SK-N-SH (cell line): ENCODE measurements at regions not wholly inside any gene's neighbourhood (a gene's known extent, or its start where the extent isn't known, plus 50 kb on each side); places are given as distances from the start of the nearest gene placed in this dataset.
A peak's percentile ranks its signal among the peaks of the same experiment; 100 is the strongest.

ENCODE experiments used
- CTCF ChIA-PET: fragments of 300-600, 350-600 bp; formaldehyde crosslinking; extraction: SDS; loops from one replicate; lab custom pipeline; 2021; lab: Yijun Ruan, JAX
- POLR2A ChIA-PET: fragments of 350-600 bp; sonication (Branson Sonifier 250); formaldehyde crosslinking; extraction: SDS; loops from one replicate; lab custom pipeline; 2020; ENCODE audit warnings: antibody characterized with exemption, inconsistent platforms; lab: Yijun Ruan, JAX
- DNase-seq: peaks from one replicate; pipeline ENCODE4 v3.0.0; 2012
- H2AFZ ChIP-seq: fragments of 200-600 bp; sonication (generic); 2 replicates; pipeline ENCODE4 v1.8.1; 2016; ENCODE audit warnings: antibody characterized with exemption, mild to moderate bottlenecking, low read depth
- H3F3A ChIP-seq: fragments of 200-600 bp; sonication (generic); replicated peaks from 2 replicates; pipeline ENCODE3; 2016; ENCODE audit warnings: antibody characterized with exemption, mild to moderate bottlenecking; ENCODE audit not compliant: insufficient read depth
- H3K27ac ChIP-seq, 2 experiments: fragments of 200-500 bp in 1 of 2; fragments of 200-600 bp in 1 of 2; sonication (Bioruptor generic) in 1 of 2; sonication (generic), shearing (Covaris generic) in 1 of 2; 2 replicates each; pipeline versions ENCODE4 v1.5.1 to v1.6.1; 2014 to 2016; ENCODE audit warnings: low read depth in 2 of 2, inconsistent platforms in 1 of 2, low read length in 1 of 2, mild to moderate bottlenecking in 1 of 2, mixed read lengths in 1 of 2
- H3K27me3 ChIP-seq: fragments of 200-600 bp; sonication (generic), shearing (Covaris generic); 2 replicates; pipeline ENCODE4 v1.6.1; 2016; ENCODE audit warnings: mixed run types; ENCODE audit not compliant: insufficient read depth
- H3K36me3 ChIP-seq, 2 experiments: fragments of 200-500 bp in 1 of 2; fragments of 200-600 bp in 1 of 2; sonication (Bioruptor generic) in 1 of 2; sonication (generic) in 1 of 2; replicated peaks in 1 of 2; 2 replicates each; pipeline versions ENCODE3 to v1.5.1; 2014 to 2016; ENCODE audit warnings: low read length in 1 of 2, mild to moderate bottlenecking in 1 of 2; ENCODE audit not compliant: insufficient read depth in 2 of 2, control insufficient read depth in 1 of 2
- H3K4me1 ChIP-seq, 2 experiments: fragments of 200-500 bp in 1 of 2; fragments of 200-600 bp in 1 of 2; sonication (Bioruptor generic) in 1 of 2; sonication (generic), shearing (Covaris generic) in 1 of 2; 2 replicates each; pipeline versions ENCODE4 v1.5.1 to v1.6.1; 2014 to 2016; ENCODE audit warnings: low read depth in 1 of 2, low read length in 1 of 2, mixed run types in 1 of 2; ENCODE audit not compliant: insufficient read depth in 2 of 2, control insufficient read depth in 1 of 2
- H3K4me2 ChIP-seq: fragments of 200-600 bp; sonication (generic), shearing (Covaris generic); 2 replicates; pipeline ENCODE4 v1.6.1; 2017; ENCODE audit warnings: mixed run types
- H3K4me3 ChIP-seq, 2 experiments: fragments of 200-500 bp in 1 of 2; fragments of 200-600 bp in 1 of 2; sonication (Bioruptor generic) in 1 of 2; sonication (generic), shearing (Covaris generic) in 1 of 2; 2 replicates each; pipeline versions ENCODE4 v1.5.1 to v1.8.1; 2014 to 2016; ENCODE audit warnings: low read depth in 2 of 2, inconsistent platforms in 1 of 2, low read length in 1 of 2, mild to moderate bottlenecking in 1 of 2, mixed read lengths in 1 of 2, moderate library complexity in 1 of 2
- H3K79me2 ChIP-seq: fragments of 200-600 bp; sonication (generic); 2 replicates; pipeline ENCODE4 v1.8.1; 2017; ENCODE audit warnings: mild to moderate bottlenecking; ENCODE audit not compliant: insufficient read depth
- H3K9ac ChIP-seq: fragments of 200-600 bp; sonication (generic); 2 replicates; pipeline ENCODE4 v1.6.1; 2017; ENCODE audit warnings: mixed run types
- H3K9me2 ChIP-seq: fragments of 200-600 bp; sonication (generic); 2 replicates; pipeline ENCODE4 v1.6.1; 2017; ENCODE audit warnings: mixed run types
- H3K9me3 ChIP-seq: fragments of 200-600 bp; sonication (generic); 2 replicates; pipeline ENCODE4 v1.6.1; 2017; ENCODE audit warnings: mixed run types, mild to moderate bottlenecking, moderate library complexity
- H4K20me1 ChIP-seq: fragments of 200-600 bp; sonication (generic); 2 replicates; pipeline ENCODE4 v1.6.1; 2017; ENCODE audit warnings: mild to moderate bottlenecking, mixed run types; ENCODE audit not compliant: insufficient read depth
- EZH2phosphoT487 ChIP-seq: fragments of 200-600 bp; sonication (generic); IDR thresholded peaks from 2 replicates; pipeline ENCODE4 v1.6.1; 2017; ENCODE audit warnings: low read depth, mixed run types, mild to moderate bottlenecking, antibody characterized with exemption, moderate library complexity, borderline replicate concordance
- FOSL2 ChIP-seq: IDR thresholded peaks from 2 replicates; pipeline ENCODE4 v1.4.0; 2012; ENCODE audit warnings: low read depth, mild to moderate bottlenecking, moderate library complexity, borderline replicate concordance
- GATA2 ChIP-seq: sonication (generic); formaldehyde crosslinking; IDR thresholded peaks from 2 replicates; pipeline ENCODE4 v1.5.0; 2020; ENCODE audit warnings: mild to moderate bottlenecking, missing genetic modification reagents
- MEF2A ChIP-seq: IDR thresholded peaks from 2 replicates; pipeline ENCODE4 v1.4.0; 2012; ENCODE audit warnings: low read depth, borderline replicate concordance
- MXI1 ChIP-seq: IDR thresholded peaks from 2 replicates; pipeline ENCODE4 v1.6.1; 2012; ENCODE audit warnings: mild to moderate bottlenecking, low read depth, low read length, improper control_type of control experiment
- RAD21 ChIP-seq: IDR thresholded peaks from 2 replicates; pipeline ENCODE4 v1.6.1; 2012; ENCODE audit warnings: mild to moderate bottlenecking, low read length
- RCOR1 ChIP-seq: fragments of 150-350 bp; IDR thresholded peaks from 2 replicates; pipeline ENCODE4 v1.6.1; 2017; ENCODE audit warnings: antibody characterized with exemption, low read length
- RXRA ChIP-seq: IDR thresholded peaks from 2 replicates; pipeline ENCODE4 v1.4.0; 2012; ENCODE audit warnings: low read depth, mild to moderate bottlenecking, borderline replicate concordance
- SMC3 ChIP-seq: IDR thresholded peaks from 2 replicates; pipeline ENCODE4 v1.6.1; 2012; ENCODE audit warnings: low read depth, low read length, improper control_type of control experiment
- WGBS: methylation state at CpG from one replicate; pipeline ENCODE4 v1.1.6; 2017; ENCODE audit warnings: low lambda C conversion rate; 5-methylcytosine and 5-hydroxymethylcytosine counted together
- TF ChIP-seq, protein P1 (sequence below): IDR thresholded peaks from 2 replicates; pipeline ENCODE4 v1.4.0; 2012; ENCODE audit warnings: low read depth, borderline replicate concordance

DNA sequence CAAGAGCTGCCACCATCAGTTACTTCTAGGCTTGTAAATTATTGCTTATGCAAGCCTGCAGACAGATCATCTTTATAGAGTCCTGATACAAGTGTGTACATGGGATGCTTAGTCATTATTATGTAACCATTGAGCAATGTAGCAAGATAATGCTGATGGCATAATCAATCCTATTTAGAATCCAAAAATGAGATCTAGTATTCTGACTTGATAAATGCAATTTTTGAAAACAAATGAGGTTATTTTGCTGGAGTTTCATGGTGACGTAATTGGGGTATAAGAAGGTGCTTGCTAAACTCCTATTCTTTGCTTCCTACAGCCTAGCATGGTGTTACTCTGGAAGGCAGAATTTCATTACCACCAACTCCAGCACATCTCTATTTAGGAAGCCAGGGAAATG is 801.7 kb upstream of the PRMT6 start:
- Histone ChIP-seq H2AFZ (no peak overlapping the region), H3K36me3 (no peaks in the 10 kb centered on the region), H3K27ac (no peak overlapping the region), H3K4me3 (no peak overlapping the region), H3K9me2 (no peaks in the 10 kb centered on the region), H3K9ac (no peak overlapping the region), H4K20me1 (no peaks in the 10 kb centered on the region), H3K4me2 (no peak overlapping the region), H3K27me3 (no peaks in the 10 kb centered on the region), H3K9me3 (peaks cover 6% of the 10 kb centered on the region; the same call in 1 of the 2 replicates), H3K4me1 (no peaks in the 10 kb centered on the region), H3K79me2 (no peaks in the 10 kb centered on the region), H3F3A (no peaks in the 10 kb centered on the region)
- CTCF ChIA-PET = no interaction called here
- 32% methylated on average over 1 of the region's 1 CpG for WGBS
- no peak for DNase-seq
- TF ChIP-seq FOSL2 (no peak), GATA2 (no peak), RXRA (no peak)
- TF ChIP-seq, protein P1, sequence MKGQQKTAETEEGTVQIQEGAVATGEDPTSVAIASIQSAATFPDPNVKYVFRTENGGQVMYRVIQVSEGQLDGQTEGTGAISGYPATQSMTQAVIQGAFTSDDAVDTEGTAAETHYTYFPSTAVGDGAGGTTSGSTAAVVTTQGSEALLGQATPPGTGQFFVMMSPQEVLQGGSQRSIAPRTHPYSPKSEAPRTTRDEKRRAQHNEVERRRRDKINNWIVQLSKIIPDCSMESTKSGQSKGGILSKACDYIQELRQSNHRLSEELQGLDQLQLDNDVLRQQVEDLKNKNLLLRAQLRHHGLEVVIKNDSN = no peak
- POLR2A ChIA-PET = no interaction called here

DNA sequence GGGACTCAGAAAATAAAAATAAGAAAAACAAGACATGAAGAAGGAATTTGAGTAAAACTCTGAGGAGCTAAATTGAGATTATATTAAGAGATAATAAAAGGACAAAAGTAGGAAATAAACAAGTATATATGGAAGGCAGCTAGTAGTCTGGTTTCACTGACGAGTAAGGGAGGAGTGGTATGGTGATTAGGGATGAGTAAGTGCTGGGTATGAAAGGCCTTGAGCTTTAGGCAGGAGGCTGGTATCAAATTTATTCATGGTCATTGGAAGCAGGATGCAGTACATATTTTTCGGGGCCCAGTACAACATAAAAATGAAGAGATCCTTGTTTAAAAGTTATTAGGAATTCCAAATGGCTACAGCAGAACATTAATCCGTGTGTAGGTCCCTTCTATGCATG is 789.7 kb upstream of the PRMT6 start:
- TF ChIP-seq EZH2phosphoT487 (no peak), RCOR1 (no peak)
- ChIA-PET CTCF (interaction anchor here (1.8 kb wide), 1 partner anchor 15 kb away, joined by 4 read pairs; no protein-coding TSS in a partner anchor), POLR2A (no interaction called here)
- no peaks in the 10 kb centered on the region for H3K36me3 ChIP-seq
- no peak overlapping the region for H3K4me2 ChIP-seq
- H3K4me3 ChIP-seq = no peak overlapping the region
- no peak overlapping the region for H3K27ac ChIP-seq
- H3F3A ChIP-seq = no peaks in the 10 kb centered on the region
- H4K20me1 ChIP-seq = no peaks in the 10 kb centered on the region
- H3K4me1 ChIP-seq = no peaks in the 10 kb centered on the region
- peaks cover 7% of the 10 kb centered on the region for H3K9me2 ChIP-seq
- no peak overlapping the region for H2AFZ ChIP-seq
- H3K79me2 ChIP-seq = no peaks in the 10 kb centered on the region
- 8% methylated on average over 3 of the region's 3 CpGs for WGBS
- no peak overlapping the region for H3K9ac ChIP-seq
- DNase-seq = no peak
- H3K27me3 ChIP-seq = no peaks in the 10 kb centered on the region
- H3K9me3 ChIP-seq = peaks cover 15% of the 10 kb centered on the region; the same call in 1 of the 2 replicates

DNA sequence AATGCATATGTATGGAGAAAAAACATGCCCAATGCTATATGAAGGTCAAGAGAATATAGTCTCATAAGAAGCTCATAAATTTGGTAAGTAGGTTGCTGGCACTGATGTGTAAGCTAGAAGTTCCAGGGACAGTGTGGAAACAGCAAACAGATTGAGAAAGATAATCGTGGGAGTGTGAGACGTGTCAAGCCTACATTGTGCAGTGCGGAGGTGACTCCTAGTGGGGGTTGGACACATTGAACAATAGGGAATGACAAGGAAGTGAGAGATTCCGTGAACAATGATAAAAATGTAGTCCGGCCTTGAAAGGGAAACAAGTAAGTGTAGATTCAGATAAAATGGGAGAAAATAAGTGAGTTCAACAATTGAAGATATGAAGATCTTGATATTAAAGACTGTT is 788.4 kb upstream of the PRMT6 start:
- no peak overlapping the region for H2AFZ ChIP-seq
- H3K27ac ChIP-seq = no peak overlapping the region
- no peak overlapping the region for H3K4me2 ChIP-seq
- no peaks in the 10 kb centered on the region for H4K20me1 ChIP-seq
- H3K36me3 ChIP-seq = no peaks in the 10 kb centered on the region
- H3K9me2 ChIP-seq = peaks cover 7% of the 10 kb centered on the region
- H3K9me3 ChIP-seq = peaks cover 15% of the 10 kb centered on the region; the same call in 1 of the 2 replicates
- no peaks in the 10 kb centered on the region for H3K79me2 ChIP-seq
- POLR2A ChIA-PET = no interaction called here
- H3K4me3 ChIP-seq = no peak overlapping the region
- CTCF ChIA-PET = interaction anchor here (0.5 to 2.8 kb wide), 2 partner anchors 23 to 875 kb away, joined by 3 to 7 read pairs; no protein-coding TSS in a partner anchor
- TF ChIP-seq SMC3 = peak; percentile 40; the same call in 1 of the 2 replicates
- TF ChIP-seq GATA2 = peak; percentile 46; the same call in 1 of the 2 replicates
- TF ChIP-seq MEF2A = no peak
- TF ChIP-seq RAD21 = peak; percentile 85
- TF ChIP-seq MXI1 = no peak
- H3F3A ChIP-seq = no peaks in the 10 kb centered on the region
- no peaks in the 10 kb centered on the region for H3K4me1 ChIP-seq
- no peaks in the 10 kb centered on the region for H3K27me3 ChIP-seq
- DNase-seq = no peak
- 24% methylated on average over 5 of the region's 5 CpGs for WGBS
- no peak overlapping the region for H3K9ac ChIP-seq
